Keratinocyte (primary cell): ENCODE measurements at regions not wholly inside any gene's neighbourhood (a gene's known extent, or its start where the extent isn't known, plus 50 kb on each side); places are given as distances from the start of the nearest gene placed in this dataset.

ENCODE experiments used
- DNase-seq: peaks from one replicate; pipeline ENCODE4 v3.0.0-alpha.2; 2011; ENCODE audit warnings: low read depth, missing footprints, low spot score
- FAIRE-seq: peaks from 2 replicates; lab custom pipeline; 2011; peaks lifted over from hg19 to GRCh38; lab: Jason Lieb, UNC
- H2AFZ ChIP-seq: 2 replicates; pipeline ENCODE4 v1.6.0; 2012; ENCODE audit warnings: low read length, control low read depth, inconsistent platforms; ENCODE audit not compliant: control insufficient read depth
- H3K27ac ChIP-seq: 2 replicates; pipeline ENCODE4 v1.5.1; 2011; ENCODE audit warnings: low read length; ENCODE audit not compliant: control insufficient read depth, insufficient read depth
- H3K27me3 ChIP-seq: 3 replicates; pipeline ENCODE4 v1.6.0; 2011; ENCODE audit warnings: low read length; ENCODE audit not compliant: control insufficient read depth, insufficient read depth; ENCODE audit errors: extremely low read depth
- H3K36me3 ChIP-seq, 2 experiments: 2 replicates in 1 of 2; 3 replicates in 1 of 2; pipeline ENCODE4 v1.5.1; 2011; ENCODE audit warnings: low read length in 2 of 2, mild to moderate bottlenecking in 1 of 2; ENCODE audit not compliant: control insufficient read depth in 2 of 2, insufficient read depth in 2 of 2; ENCODE audit errors: extremely low read depth in 1 of 2
- H3K4me1 ChIP-seq: 3 replicates; pipeline ENCODE4 v1.5.1; 2011; ENCODE audit warnings: low read length; ENCODE audit not compliant: control insufficient read depth, insufficient read depth; ENCODE audit errors: extremely low read depth
- H3K4me2 ChIP-seq: 3 replicates; pipeline ENCODE4 v1.6.0; 2011; ENCODE audit warnings: low read depth, low read length; ENCODE audit not compliant: control insufficient read depth, insufficient read depth; ENCODE audit errors: extremely low read depth
- H3K4me3 ChIP-seq, 3 experiments: fragments of 200-600 bp in 1 of 3; sonication (generic) in 1 of 3; 2 replicates in 2 of 3; 3 replicates in 1 of 3; pipeline ENCODE4 v1.5.1; 2011 to 2016; ENCODE audit warnings: low read length in 3 of 3, mild to moderate bottlenecking in 3 of 3, control low read depth in 2 of 3, inconsistent platforms in 1 of 3, low read depth in 1 of 3, mixed read lengths in 1 of 3, mixed run types in 1 of 3, moderate library complexity in 1 of 3; ENCODE audit not compliant: control insufficient read depth in 2 of 3, insufficient read depth in 2 of 3; ENCODE audit errors: extremely low read depth in 1 of 3
- H3K79me2 ChIP-seq: 2 replicates; pipeline ENCODE4 v1.6.0; 2012; ENCODE audit warnings: low read length; ENCODE audit not compliant: control insufficient read depth, insufficient read depth
- H3K9ac ChIP-seq: 3 replicates; pipeline ENCODE4 v1.6.0; 2011; ENCODE audit warnings: low read length; ENCODE audit not compliant: control insufficient read depth, insufficient read depth; ENCODE audit errors: extremely low read depth
- H3K9me1 ChIP-seq: 3 replicates; pipeline ENCODE4 v1.6.0; 2011; ENCODE audit warnings: low read length; ENCODE audit not compliant: control insufficient read depth, insufficient read depth; ENCODE audit errors: extremely low read depth
- H3K9me3 ChIP-seq: 2 replicates; pipeline ENCODE4 v1.5.1; 2012; ENCODE audit warnings: low read depth, low read length; ENCODE audit not compliant: control insufficient read depth
- H4K20me1 ChIP-seq: 3 replicates; pipeline ENCODE4 v1.6.0; 2011; ENCODE audit warnings: low read length; ENCODE audit not compliant: control insufficient read depth, insufficient read depth; ENCODE audit errors: extremely low read depth
- CTCF ChIP-seq, 3 experiments: IDR thresholded peaks in 1 of 3; conservative IDR thresholded peaks in 1 of 3; optimal IDR thresholded peaks in 1 of 3; 2 replicates in 2 of 3; 3 replicates in 1 of 3; pipeline versions ENCODE3 to v1.5.1; 2011; ENCODE audit warnings: low read length in 3 of 3, mild to moderate bottlenecking in 3 of 3, moderate library complexity in 2 of 3, control low read depth in 1 of 3, inconsistent platforms in 1 of 3; ENCODE audit not compliant: insufficient read depth in 2 of 3; ENCODE audit errors: extremely low read depth in 1 of 3
- EZH2 ChIP-seq: IDR thresholded peaks from one replicate; pipeline ENCODE4 v1.6.1; 2012; ENCODE audit warnings: inconsistent platforms, mild to moderate bottlenecking, low read length, moderate library complexity
- dilution Hi-C: fragments of 300-500 bp; cut with MboI; formaldehyde crosslinking; loops from one replicate; pipeline ENCODE4 v1.7.0; 2020; ENCODE audit warnings: low sequenced_read_pairs; ENCODE audit not compliant: extremely low pct_ligation_motif_present

- Histone ChIP-seq H3K27me3 (no peaks in the 10 kb centered on the region), H3K4me1 (no peaks in the 10 kb centered on the region), H2AFZ (no peak overlapping the region), H3K9ac (no peak overlapping the region), H3K4me3 (no peak overlapping the region), H3K9me3 (no peaks in the 10 kb centered on the region), H3K4me2 (no peak overlapping the region), H3K27ac (no peak overlapping the region), H4K20me1 (no peaks in the 10 kb centered on the region), H3K36me3 (no peaks in the 10 kb centered on the region), H3K9me1 (no peaks in the 10 kb centered on the region), H3K79me2 (no peaks in the 10 kb centered on the region)
- DNase-seq (no peak), FAIRE-seq (no peak)
- dilution Hi-C loops: no loop called here
- TF ChIP-seq EZH2 (no peak), CTCF (optimal IDR thresholded peaks at IDR 0.05 in 1 of 3, IDR thresholded peaks at IDR 0.05 in 1 of 3, conservative IDR thresholded peaks at IDR 0.05 in 1 of 3; ENCODE audit: extremely low read depth in 1 of 3, insufficient read depth in 2 of 3, low read length in 3 of 3) (no peak)
Observed at GRCh38 chr18:53753601-53754000, 470.9 kb downstream of the MBD2 start.

- H3K4me1 ChIP-seq: no peaks in the 10 kb centered on the region
- H3K27me3 ChIP-seq: no peaks in the 10 kb centered on the region
- H3K79me2 ChIP-seq: no peaks in the 10 kb centered on the region
- H4K20me1 ChIP-seq: no peaks in the 10 kb centered on the region
- no peak overlapping the region for H3K27ac ChIP-seq
- FAIRE-seq (no peak), DNase-seq (no peak)
- no peaks in the 10 kb centered on the region for H3K9me3 ChIP-seq
- H3K36me3 ChIP-seq: no peaks in the 10 kb centered on the region
- no peak overlapping the region for H2AFZ ChIP-seq
- H3K4me3 ChIP-seq: no peak overlapping the region
- no peak overlapping the region for H3K4me2 ChIP-seq
- no peak for TF ChIP-seq EZH2
- TF ChIP-seq CTCF (optimal IDR thresholded peaks at IDR 0.05 in 1 of 3, IDR thresholded peaks at IDR 0.05 in 1 of 3, conservative IDR thresholded peaks at IDR 0.05 in 1 of 3; ENCODE audit: extremely low read depth in 1 of 3, insufficient read depth in 2 of 3, low read length in 3 of 3): no peak
- dilution Hi-C loops: no loop called here
- no peak overlapping the region for H3K9ac ChIP-seq
- no peaks in the 10 kb centered on the region for H3K9me1 ChIP-seq
Observed at GRCh38 chr18:53752781-53753367, 471.6 kb downstream of the MBD2 start.
